ENCODE measurements at regions not wholly inside any gene's neighbourhood (a gene's known extent, or its start where the extent isn't known, plus 50 kb on each side); places are given as distances from the start of the nearest gene placed in this dataset.

- Histone ChIP-seq H3K36me3 (no peaks in the 10 kb centered on the region), H3K4me1 (peaks cover 12% of the 10 kb centered on the region), H3K9me3 (no peaks in the 10 kb centered on the region), H3K4me3 (peak overlapping the region; percentile 42), H3K27me3 (no peaks in the 10 kb centered on the region), H3K27ac (peak overlapping the region; percentile 94)
- DNase-seq = no peak
- intact Hi-C loops (cut with DNase I) = no loop called here
- TF ChIP-seq CTCF (IDR thresholded peaks at IDR 0.05) = no peak
- ATAC-seq = no peak
These were observed 223.6 kb upstream of the CELF2 start for GRCh38 chr10:10794046-10794445.

DNA sequence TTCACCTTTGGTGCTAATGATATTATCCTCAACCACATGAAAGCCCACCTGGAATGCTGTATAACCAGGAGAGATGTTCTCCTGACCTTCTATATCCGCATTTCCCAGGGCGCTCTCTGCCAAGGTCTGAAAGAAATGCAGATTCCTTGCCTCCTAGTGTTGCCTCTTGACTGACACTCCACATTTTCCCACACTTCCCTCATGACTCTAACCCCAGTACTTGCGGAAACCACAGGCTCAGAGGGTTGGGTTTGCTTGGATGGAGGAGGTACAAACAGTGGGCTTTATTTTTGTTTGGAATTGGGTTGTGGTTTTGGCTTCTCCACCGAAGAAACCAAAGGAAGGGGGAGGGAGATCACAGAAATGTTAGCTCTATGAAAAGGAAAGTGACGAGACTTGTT lies 222.9 kb upstream of the CELF2 start:
- DNase-seq = no peak
- no peaks in the 10 kb centered on the region for H3K27me3 ChIP-seq
- intact Hi-C loops (cut with DNase I) = no loop called here
- H3K36me3 ChIP-seq = no peaks in the 10 kb centered on the region
- no peaks in the 10 kb centered on the region for H3K9me3 ChIP-seq
- peak overlapping the region; percentile 42 for H3K4me3 ChIP-seq
- TF ChIP-seq CTCF (IDR thresholded peaks at IDR 0.05) = no peak
- peak overlapping the region; percentile 94 for H3K27ac ChIP-seq
- H3K4me1 ChIP-seq = peaks cover 10% of the 10 kb centered on the region
- peak; percentile 77 for ATAC-seq

GRCh38 chr10:10796061-10796773 lies 221.5 kb upstream of the CELF2 start:
- no peaks in the 10 kb centered on the region for H3K36me3 ChIP-seq
- no peaks in the 10 kb centered on the region for H3K9me3 ChIP-seq
- H3K4me1 ChIP-seq = peaks cover 10% of the 10 kb centered on the region
- DNase-seq (no peak), ATAC-seq (peak; percentile 33)
- peak overlapping the region; percentile 41 for H3K4me3 ChIP-seq
- peak overlapping the region; percentile 94 for H3K27ac ChIP-seq
- no peaks in the 10 kb centered on the region for H3K27me3 ChIP-seq
- intact Hi-C loops (cut with DNase I) = no loop called here
- no peak for TF ChIP-seq CTCF (IDR thresholded peaks at IDR 0.05)

- DNase-seq (no peak), ATAC-seq (peak; percentile 50)
- Histone ChIP-seq H3K27me3 (no peaks in the 10 kb centered on the region), H3K4me3 (peak overlapping the region; percentile 41), H3K4me1 (peaks cover 10% of the 10 kb centered on the region), H3K9me3 (no peaks in the 10 kb centered on the region), H3K36me3 (no peaks in the 10 kb centered on the region), H3K27ac (peak overlapping the region; percentile 94)
- TF ChIP-seq CTCF (IDR thresholded peaks at IDR 0.05) = no peak
- intact Hi-C loops (cut with DNase I) = no loop called here
These were observed 220.8 kb upstream of the CELF2 start for GRCh38 chr10:10796774-10797415.

- Histone ChIP-seq H3K4me1 (peaks cover 10% of the 10 kb centered on the region), H3K9me3 (no peaks in the 10 kb centered on the region), H3K27me3 (no peaks in the 10 kb centered on the region), H3K27ac (peak overlapping the region; percentile 94), H3K4me3 (peak overlapping the region; percentile 41), H3K36me3 (no peaks in the 10 kb centered on the region)
- ATAC-seq (no peak), DNase-seq (peak; percentile 63)
- no peak for TF ChIP-seq CTCF (IDR thresholded peaks at IDR 0.05)
- intact Hi-C loops (cut with DNase I) = no loop called here
These were observed 220.2 kb upstream of the CELF2 start for GRCh38 chr10:10797513-10797912.
